T-cell (primary cell): ENCODE measurements at regions not wholly inside any gene's neighbourhood (a gene's known extent, or its start where the extent isn't known, plus 50 kb on each side); places are given as distances from the start of the nearest gene placed in this dataset.

Source experiments
- ATAC-seq, 4 experiments: fragments of 200-7000 bp in 3 of 4; fragments of 150-1000 bp in 1 of 4; cut with Tn5 transposase; replicated peaks in 1 of 4; 1 replicate in 3 of 4; 2 replicates in 1 of 4; pipeline ENCODE4 v1.10.0; 2021; ENCODE audit warnings: moderate library complexity in 3 of 4, mild to moderate bottlenecking in 2 of 4, moderate number of reproducible peaks in 1 of 4
- CTCF ChIA-PET, 2 donors: fragments of 300-600 bp; sonication (Branson Sonifier 250); formaldehyde crosslinking; loops; one replicate each; lab custom pipeline; 2022; ENCODE audit warnings: antibody characterized with exemption in 2 of 2; lab: Charles Lee
- POLR2A ChIA-PET, 2 donors: fragments of 300-600 bp; sonication (Branson Sonifier 250); formaldehyde crosslinking; loops; one replicate each; lab custom pipeline; 2022; ENCODE audit warnings: antibody characterized with exemption in 2 of 2; lab: Charles Lee
- DNase-seq, 35 experiments: peaks; one replicate each; pipeline versions ENCODE4 v3.0.0 to v3.0.0-alpha.2; 2013 to 2023
- H3K27ac ChIP-seq: one replicate; pipeline ENCODE4 v1.5.1; 2013; ENCODE audit warnings: low read length
- H3K27me3 ChIP-seq, 2 experiments: replicated peaks in 1 of 2; 1 replicate in 1 of 2; 2 replicates in 1 of 2; pipeline versions ENCODE4 v1.6.1 to v1.7.0; 2013; ENCODE audit warnings: low read length in 1 of 2, mixed read lengths in 1 of 2; ENCODE audit not compliant: control insufficient read depth in 2 of 2, insufficient read depth in 2 of 2; ENCODE audit errors: extremely low read depth in 1 of 2
- H3K36me3 ChIP-seq, 2 donors: 1 replicate in 1 of 2; 2 replicates in 1 of 2; pipeline versions ENCODE4 v1.6.1 to v1.7.0; 2013; ENCODE audit warnings: low read length in 1 of 2; ENCODE audit not compliant: control insufficient read depth in 2 of 2, insufficient read depth in 1 of 2; ENCODE audit errors: extremely low read depth in 1 of 2
- H3K4me1 ChIP-seq, 2 experiments: 1 replicate in 1 of 2; 2 replicates in 1 of 2; pipeline versions ENCODE4 v1.6.1 to v1.7.0; 2013; ENCODE audit warnings: low read length in 2 of 2, mixed read lengths in 1 of 2; ENCODE audit not compliant: insufficient read depth in 2 of 2, control insufficient read depth in 1 of 2; ENCODE audit errors: extremely low read depth in 1 of 2
- H3K4me3 ChIP-seq, 2 donors: 1 replicate in 1 of 2; 2 replicates in 1 of 2; pipeline versions ENCODE4 v1.5.1 to v1.7.0; 2013; ENCODE audit warnings: mild to moderate bottlenecking in 2 of 2, low read length in 1 of 2, moderate library complexity in 1 of 2; ENCODE audit not compliant: control insufficient read depth in 1 of 2; ENCODE audit errors: extremely low read depth in 1 of 2
- H3K9me3 ChIP-seq: 2 replicates; pipeline ENCODE4 v1.7.0; 2013
- H3K27ac Mint-ChIP-seq, 2 donors: one replicate each; pipeline ENCODE4 v1.8.0; 2020 to 2021; ENCODE audit warnings: mild to moderate bottlenecking in 2 of 2, mixed read lengths in 2 of 2
- H3K27me3 Mint-ChIP-seq, 2 donors: one replicate each; pipeline ENCODE4 v1.8.0; 2021 to 2022; ENCODE audit warnings: mixed read lengths in 2 of 2
- H3K36me3 Mint-ChIP-seq: one replicate; pipeline ENCODE4 v1.8.0; 2021; ENCODE audit warnings: mixed read lengths
- H3K4me1 Mint-ChIP-seq, 3 donors: one replicate each; pipeline ENCODE4 v1.8.0; 2020 to 2022; ENCODE audit warnings: mixed read lengths in 3 of 3, mild to moderate bottlenecking in 1 of 3
- H3K4me3 Mint-ChIP-seq, 3 donors: one replicate each; pipeline ENCODE4 v1.8.0; 2020 to 2022; ENCODE audit warnings: mild to moderate bottlenecking in 3 of 3, mixed read lengths in 3 of 3, moderate library complexity in 3 of 3
- H3K9me3 Mint-ChIP-seq, 3 donors: one replicate each; pipeline ENCODE4 v1.8.0; 2020 to 2022; ENCODE audit warnings: mixed read lengths in 3 of 3
- WGBS: methylation state at CpG from one replicate; pipeline ENCODE4 v1.1.5; 2013; ENCODE audit warnings: missing lambda C conversion rate; ENCODE audit not compliant: insufficient coverage; 5-methylcytosine and 5-hydroxymethylcytosine counted together

DNA sequence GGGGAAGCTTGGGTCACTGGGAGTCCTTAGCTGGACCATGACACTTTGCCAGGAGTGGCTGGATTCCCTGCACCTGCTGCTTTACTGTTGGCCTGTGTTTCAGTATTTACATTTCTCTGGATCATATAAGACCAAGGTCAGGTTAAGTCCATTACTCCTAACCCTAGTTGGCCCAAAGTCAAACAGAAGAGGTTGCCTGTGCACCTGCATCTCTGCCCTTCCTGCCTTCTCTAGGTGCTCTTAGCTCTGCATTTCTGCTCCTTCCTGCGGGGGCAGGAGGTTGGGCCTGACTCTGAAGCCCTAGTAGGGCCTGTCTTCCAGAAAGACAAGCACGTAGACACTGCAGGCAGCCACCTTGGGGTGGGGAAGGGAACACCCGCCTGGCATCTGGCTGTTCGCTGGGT is 124.3 kb downstream of the RPLP1 start:
- H3K9me3 Mint-ChIP-seq = no peaks in the 10 kb centered on the region
- no peaks in the 10 kb centered on the region for H3K36me3 Mint-ChIP-seq
- POLR2A ChIA-PET = interaction anchor here in 1 of 2 donors (0.7 kb wide), 1 partner anchor 311 kb away, joined by 5 read pairs; no protein-coding TSS in a partner anchor
- WGBS = 60% methylated on average over 1 of the region's 4 CpGs
- peaks cover 21 to 35% (median 34%) of the 10 kb centered on the region in 3 donors for H3K4me1 Mint-ChIP-seq
- Histone ChIP-seq H3K27me3 (peaks cover 0 to 4% of the 10 kb centered on the region in 2 experiments), H3K4me1 (peaks cover 0 to 31% of the 10 kb centered on the region in 2 experiments), H3K9me3 (no peaks in the 10 kb centered on the region), H3K4me3 (no peak overlapping the region), H3K27ac (no peak overlapping the region), H3K36me3 (no peaks in the 10 kb centered on the region)
- ATAC-seq = peak in 1 of 4 experiments; percentile 31
- peak overlapping the region in 1 of 2 donors; percentile 13 for H3K27ac Mint-ChIP-seq
- DNase-seq = peak in 3 of 35 experiments; percentile 8 to 31 (median 11)
- CTCF ChIA-PET = interaction anchor here (0.6 to 1.1 kb wide), 2 partner anchors 24 to 890 kb away, joined by 3 to 4 read pairs; no protein-coding TSS in a partner anchor
- H3K4me3 Mint-ChIP-seq = no peak overlapping the region
- no peaks in the 10 kb centered on the region for H3K27me3 Mint-ChIP-seq

DNA sequence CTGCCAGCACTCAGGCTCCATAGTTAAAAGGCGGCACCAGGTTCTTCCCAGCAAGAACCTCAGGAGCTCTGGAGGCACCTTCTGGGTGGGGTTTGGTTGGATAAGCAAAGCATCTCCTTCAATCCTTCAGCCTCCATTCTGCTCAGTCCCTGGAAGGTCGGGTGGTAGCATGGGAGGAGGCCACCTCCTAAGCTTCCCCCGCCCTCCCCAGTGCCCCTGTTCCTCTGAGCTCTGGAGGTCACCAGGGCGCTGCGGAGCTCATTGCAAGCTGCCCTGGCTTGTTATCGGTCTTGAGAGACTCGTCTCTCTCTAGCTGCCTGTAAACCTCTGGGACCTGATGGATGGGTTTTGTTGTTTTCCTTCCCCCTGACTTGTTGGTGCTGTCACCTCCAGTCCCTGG is 124.8 kb downstream of the RPLP1 start:
- CTCF ChIA-PET = interaction anchor here in 1 of 2 donors (0.5 to 1.1 kb wide), 3 partner anchors 470 to 889 kb away, joined by 3 to 4 read pairs (median 3); no protein-coding TSS in a partner anchor
- no peak overlapping the region for H3K27ac Mint-ChIP-seq

GRCh38 chr15:69578252-69578651 is 125.6 kb downstream of the RPLP1 start:
- H3K27me3 Mint-ChIP-seq = no peaks in the 10 kb centered on the region
- H3K36me3 Mint-ChIP-seq = no peaks in the 10 kb centered on the region
- Histone ChIP-seq H3K9me3 (no peaks in the 10 kb centered on the region), H3K27me3 (no peaks in the 10 kb centered on the region), H3K27ac (no peak overlapping the region), H3K36me3 (no peaks in the 10 kb centered on the region), H3K4me3 (no peak overlapping the region), H3K4me1 (peaks cover 0 to 31% of the 10 kb centered on the region in 2 experiments)
- DNase-seq (no peak), ATAC-seq (no peak)
- WGBS = 98% methylated on average over 9 of the region's 9 CpGs
- CTCF ChIA-PET = no interaction called here
- H3K9me3 Mint-ChIP-seq = no peaks in the 10 kb centered on the region
- no peak overlapping the region for H3K27ac Mint-ChIP-seq
- POLR2A ChIA-PET = no interaction called here
- peaks cover 22 to 35% (median 34%) of the 10 kb centered on the region in 3 donors for H3K4me1 Mint-ChIP-seq
- no peak overlapping the region for H3K4me3 Mint-ChIP-seq

More for the DNA sequence above, 124.8 kb downstream of the RPLP1 start:
- Mint-ChIP-seq H3K4me1 (peaks cover 21 to 35% (median 34%) of the 10 kb centered on the region in 3 donors), H3K36me3 (no peaks in the 10 kb centered on the region), H3K4me3 (no peak overlapping the region), H3K9me3 (no peaks in the 10 kb centered on the region), H3K27me3 (no peaks in the 10 kb centered on the region)
- H3K27me3 ChIP-seq = peaks cover 0 to 4% of the 10 kb centered on the region in 2 experiments
- no peaks in the 10 kb centered on the region for H3K9me3 ChIP-seq
- H3K4me1 ChIP-seq = peaks cover 0 to 31% of the 10 kb centered on the region in 2 experiments
- DNase-seq (no peak), ATAC-seq (no peak)
- no peak overlapping the region for H3K27ac ChIP-seq
- POLR2A ChIA-PET = no interaction called here
- 100% methylated on average over 2 of the region's 7 CpGs for WGBS
- no peak overlapping the region for H3K4me3 ChIP-seq
- H3K36me3 ChIP-seq = no peaks in the 10 kb centered on the region

DNA sequence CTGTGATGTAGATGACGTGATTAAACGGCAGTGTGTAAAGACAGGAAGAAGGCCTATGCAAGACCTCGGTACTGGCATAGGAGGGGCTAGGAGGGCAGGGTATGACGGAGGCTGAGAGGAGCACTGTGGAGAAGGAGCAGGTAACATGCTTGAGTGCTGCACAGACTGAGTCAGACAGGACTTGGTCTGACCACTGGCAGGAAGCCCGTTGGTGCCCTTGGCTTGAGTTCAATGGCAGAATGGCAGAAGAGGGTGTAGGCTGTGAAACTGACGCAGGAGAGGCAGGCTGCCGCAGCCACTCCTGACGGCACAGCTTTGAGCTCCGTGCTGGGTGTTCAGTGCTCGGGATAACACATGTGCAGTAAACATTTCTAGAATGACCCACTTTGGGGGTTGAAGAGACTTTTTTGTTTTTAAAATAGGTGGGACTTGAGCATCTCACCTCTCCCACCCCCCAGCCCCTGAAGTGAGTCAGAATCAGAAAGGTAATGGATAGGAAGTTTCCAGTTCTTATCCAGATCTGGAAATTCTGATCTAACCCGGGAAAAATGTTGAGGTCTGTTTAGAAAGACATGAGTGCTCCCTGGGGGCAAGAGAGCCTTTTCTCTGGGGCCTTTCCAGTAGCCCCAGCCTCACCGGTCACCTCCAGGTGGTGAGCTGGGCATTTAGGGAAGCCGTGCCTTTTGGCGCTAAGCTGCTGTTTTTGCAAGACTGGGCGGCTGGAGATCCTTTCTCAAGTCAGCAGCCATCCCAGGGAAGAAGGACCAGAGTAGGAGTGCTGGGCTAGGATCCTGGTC is 126.4 kb downstream of the RPLP1 start:
- Mint-ChIP-seq H3K9me3 (no peaks in the 10 kb centered on the region), H3K36me3 (no peaks in the 10 kb centered on the region), H3K27me3 (no peaks in the 10 kb centered on the region), H3K4me1 (peaks cover 28 to 33% (median 32%) of the 10 kb centered on the region in 3 donors), H3K4me3 (no peak overlapping the region), H3K27ac (no peak overlapping the region)
- Histone ChIP-seq H3K27ac (no peak overlapping the region), H3K36me3 (no peaks in the 10 kb centered on the region), H3K27me3 (no peaks in the 10 kb centered on the region), H3K4me1 (peaks cover 0 to 29% of the 10 kb centered on the region in 2 experiments), H3K9me3 (no peaks in the 10 kb centered on the region), H3K4me3 (no peak overlapping the region)
- ATAC-seq (no peak), DNase-seq (peak in 4 of 35 experiments; percentile 4 to 25 (median 8))
- ChIA-PET POLR2A (no interaction called here), CTCF (interaction anchor here in 1 of 2 donors (0.6 kb wide), 1 partner anchor 870 kb away, joined by 13 read pairs; no protein-coding TSS in a partner anchor)
- 76% methylated on average over 12 of the region's 15 CpGs for WGBS

GRCh38 chr15:69579950-69580618 is 127.5 kb downstream of the RPLP1 start:
- CTCF ChIA-PET = no interaction called here
- Histone ChIP-seq H3K9me3 (no peaks in the 10 kb centered on the region), H3K4me1 (peaks cover 0 to 21% of the 10 kb centered on the region in 2 experiments), H3K27ac (no peak overlapping the region), H3K27me3 (no peaks in the 10 kb centered on the region), H3K4me3 (no peak overlapping the region), H3K36me3 (no peaks in the 10 kb centered on the region)
- DNase-seq (no peak), ATAC-seq (no peak)
- WGBS = 96% methylated on average over 4 of the region's 7 CpGs
- H3K4me3 Mint-ChIP-seq = no peak overlapping the region
- no peaks in the 10 kb centered on the region for H3K27me3 Mint-ChIP-seq
- POLR2A ChIA-PET = no interaction called here
- H3K36me3 Mint-ChIP-seq = no peaks in the 10 kb centered on the region
- H3K9me3 Mint-ChIP-seq = no peaks in the 10 kb centered on the region
- no peak overlapping the region for H3K27ac Mint-ChIP-seq
- H3K4me1 Mint-ChIP-seq = peaks cover 22 to 28% (median 26%) of the 10 kb centered on the region in 3 donors

GRCh38 chr15:69583626-69584025 is 131.0 kb downstream of the RPLP1 start:
- Mint-ChIP-seq H3K36me3 (no peaks in the 10 kb centered on the region), H3K4me1 (peaks cover 5 to 12% (median 7%) of the 10 kb centered on the region in 3 donors), H3K27me3 (no peaks in the 10 kb centered on the region), H3K9me3 (no peaks in the 10 kb centered on the region), H3K4me3 (no peak overlapping the region), H3K27ac (peak overlapping the region in 1 of 2 donors; percentile 50)
- no peak for DNase-seq
- no peaks in the 10 kb centered on the region for H3K9me3 ChIP-seq
- no peak overlapping the region for H3K4me3 ChIP-seq
- CTCF ChIA-PET = no interaction called here
- no peaks in the 10 kb centered on the region for H3K36me3 ChIP-seq
- peaks cover 0 to 4% of the 10 kb centered on the region in 2 experiments for H3K4me1 ChIP-seq
- WGBS = 57% methylated on average over 1 of the region's 3 CpGs
- H3K27me3 ChIP-seq = no peaks in the 10 kb centered on the region
- POLR2A ChIA-PET = no interaction called here
- ATAC-seq = no peak
- no peak overlapping the region for H3K27ac ChIP-seq
